NAMALWA (cell line): ENCODE measurements at regions not wholly inside any gene's neighbourhood (a gene's known extent, or its start where the extent isn't known, plus 50 kb on each side); places are given as distances from the start of the nearest gene placed in this dataset.

Experiments used
- DNase-seq: peaks from one replicate; pipeline ENCODE4 v3.0.0-alpha.2; 2015; ENCODE audit warnings: low spot score

DNA sequence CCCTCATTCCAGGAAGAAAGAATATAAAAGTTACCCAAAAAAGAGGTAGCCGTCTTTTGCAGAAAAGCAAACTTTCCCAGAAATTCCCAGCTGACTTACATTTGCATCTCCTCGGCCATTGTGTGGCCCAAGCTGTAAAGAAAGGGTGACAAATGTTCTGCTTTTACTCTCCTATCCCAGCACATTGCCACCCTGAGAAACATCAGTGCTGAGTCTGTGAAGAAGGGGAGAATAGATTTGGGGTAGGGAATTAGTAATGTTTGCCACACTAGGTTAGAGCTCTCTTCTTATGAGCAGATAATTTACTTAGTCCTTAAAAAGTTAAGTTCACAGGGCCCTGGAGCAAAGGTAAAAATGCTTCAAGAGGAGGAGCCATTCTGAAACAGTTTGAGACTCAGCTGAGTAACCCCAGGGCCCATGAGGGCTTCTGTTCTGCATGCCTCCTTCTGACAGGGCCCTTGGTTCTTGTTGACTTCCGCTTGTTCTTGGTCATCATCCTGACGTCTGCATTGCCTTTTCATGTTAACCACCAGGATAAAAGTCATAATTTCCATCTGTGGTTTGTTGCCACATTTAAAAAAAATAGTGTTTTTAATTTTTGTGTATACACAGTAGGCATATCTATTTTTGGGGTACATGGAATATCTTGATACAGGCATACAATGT, 550.7 kb downstream of the RNF144A start:
- no peak for DNase-seq

DNA sequence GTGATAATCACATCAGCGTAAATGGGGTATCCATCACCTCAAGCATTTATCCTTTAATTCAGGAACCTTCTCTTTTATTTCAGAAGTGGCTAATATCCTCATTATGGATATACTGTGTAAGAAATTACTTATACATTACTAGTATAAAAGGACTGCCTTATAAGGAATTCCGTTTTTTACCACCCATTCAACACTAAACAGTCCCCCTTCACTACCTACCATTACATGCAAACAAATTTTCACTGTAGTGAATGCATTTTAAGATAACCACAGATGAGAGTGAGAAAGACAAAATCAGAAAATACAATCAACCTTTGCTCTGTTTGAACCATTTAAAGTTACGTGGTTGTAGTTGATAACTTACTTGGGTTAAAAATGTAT, 551.2 kb downstream of the RNF144A start:
- DNase-seq = no peak

DNA sequence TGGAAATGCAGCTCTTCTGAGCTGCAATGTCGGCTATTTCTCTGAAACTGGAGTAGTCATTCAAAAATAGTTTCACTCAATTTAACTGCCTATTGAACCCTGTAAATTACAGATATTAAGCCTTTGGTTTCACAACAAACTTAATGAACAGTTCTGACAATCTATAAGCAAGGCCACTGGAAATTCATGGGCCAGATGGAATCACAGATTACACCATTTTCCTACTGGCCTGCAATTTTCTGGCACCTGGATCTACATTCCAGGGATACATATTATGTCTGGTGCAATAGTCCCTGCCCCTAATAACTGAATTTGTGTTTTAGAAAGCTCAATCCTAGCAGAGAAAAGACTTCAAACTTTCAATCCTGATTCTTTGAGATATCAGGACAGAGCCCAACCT, 551.7 kb downstream of the RNF144A start:
- no peak for DNase-seq

DNA sequence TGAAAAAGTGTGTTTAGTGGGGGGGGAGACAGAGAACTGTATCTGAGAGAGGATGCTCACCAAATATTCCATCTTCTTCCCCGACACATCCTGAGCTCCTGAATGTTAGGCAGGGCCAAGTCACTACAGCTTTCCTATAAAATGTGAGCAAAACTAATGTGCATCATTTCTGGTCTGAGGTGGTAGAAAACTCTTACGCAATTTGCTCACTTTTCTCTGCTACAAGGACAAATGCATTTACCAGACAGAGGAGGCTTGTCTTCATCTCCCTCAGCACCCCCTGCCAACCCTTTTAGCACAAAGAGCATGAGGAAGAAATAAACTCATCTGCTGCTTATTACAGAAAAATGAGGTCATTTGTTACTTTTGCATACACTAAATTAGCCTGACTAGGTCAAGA, 554.0 kb downstream of the RNF144A start:
- no peak for DNase-seq

- no peak for DNase-seq
Measured at GRCh38 chr2:7472465-7472864, 555.3 kb downstream of the RNF144A start.

GRCh38 chr2:7473135-7473771, 556.0 kb downstream of the RNF144A start:
- no peak for DNase-seq

GRCh38 chr2:7476371-7476770, 559.2 kb downstream of the RNF144A start:
- DNase-seq = no peak

DNA sequence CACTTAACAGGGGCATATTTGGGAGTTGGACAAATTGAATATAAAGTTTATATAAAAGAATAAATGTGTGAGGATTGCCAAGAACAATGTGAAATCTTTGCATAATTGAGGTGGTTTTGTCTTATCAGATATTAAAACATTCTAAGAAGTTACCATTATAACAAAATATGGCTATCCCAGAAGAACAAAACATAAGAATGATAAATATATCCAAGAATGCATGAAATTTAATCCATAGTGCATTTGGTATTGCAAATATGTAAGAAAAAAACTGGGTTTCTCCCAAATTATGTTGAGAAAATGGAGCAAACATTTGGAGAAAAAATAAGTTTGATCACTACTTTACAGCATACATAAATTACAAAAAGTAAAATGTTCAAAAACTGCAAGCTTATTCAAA, 562.4 kb downstream of the RNF144A start:
- DNase-seq = no peak

DNA sequence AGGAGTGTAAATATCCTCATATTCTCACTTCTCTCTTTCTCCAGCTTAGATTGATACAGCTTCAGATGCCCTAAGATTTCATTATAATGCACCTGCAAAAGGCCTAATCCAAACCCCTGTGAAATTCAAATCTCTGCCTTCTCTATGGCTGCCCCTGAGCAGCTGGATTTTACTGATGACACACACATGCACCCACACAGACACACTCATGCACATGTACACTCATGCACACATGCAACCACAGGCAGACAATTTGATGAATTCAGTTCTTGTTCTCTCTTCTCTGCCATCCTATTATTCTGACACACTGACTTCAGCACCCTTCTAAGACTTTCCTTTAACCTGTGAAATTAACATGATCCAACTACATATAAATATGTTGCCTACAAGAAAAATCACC, 563.2 kb downstream of the RNF144A start:
- DNase-seq = no peak

- no peak for DNase-seq
Measured at GRCh38 chr2:7490672-7491071, 573.5 kb downstream of the RNF144A start.

DNA sequence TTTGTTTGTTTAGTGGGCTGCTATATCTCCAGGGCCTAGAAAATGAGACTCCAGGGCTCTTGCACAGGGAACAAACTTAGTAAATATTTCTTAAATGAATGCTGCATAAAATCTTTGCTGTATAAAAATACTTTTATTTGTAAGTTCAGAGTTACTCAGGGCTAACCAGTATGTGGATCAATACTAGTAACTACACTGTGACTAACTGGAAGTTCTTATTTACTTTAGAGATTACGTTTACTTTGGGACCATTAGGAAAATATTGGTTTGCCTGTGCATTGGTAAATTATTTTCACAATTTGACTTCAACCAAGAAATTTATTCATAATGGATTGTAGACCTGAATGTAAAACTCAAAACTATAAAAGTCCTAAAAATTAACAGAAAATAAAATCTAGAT, 575.5 kb downstream of the RNF144A start:
- DNase-seq = no peak

GRCh38 chr2:7497178-7497577, 580.0 kb downstream of the RNF144A start:
- no peak for DNase-seq

DNA sequence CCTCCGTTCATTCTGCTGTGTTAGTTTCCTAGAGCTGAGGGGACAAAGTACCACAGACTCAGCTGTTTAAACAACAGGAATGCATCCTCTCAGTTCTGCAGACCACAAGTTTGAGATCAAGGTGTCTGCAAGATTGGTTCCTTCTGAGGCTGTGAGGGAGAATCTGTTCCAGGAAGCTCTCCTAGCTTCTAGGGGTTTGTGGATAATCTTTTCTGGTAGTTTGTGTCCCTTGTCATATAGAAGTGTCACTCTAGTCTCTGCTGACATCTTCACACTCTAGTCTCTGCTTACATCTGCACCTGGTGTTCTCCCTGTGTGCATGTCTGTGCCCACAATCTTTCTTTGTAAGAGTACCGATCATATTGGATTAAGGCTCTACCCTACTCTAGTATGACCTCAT, 581.8 kb downstream of the RNF144A start:
- no peak for DNase-seq

DNA sequence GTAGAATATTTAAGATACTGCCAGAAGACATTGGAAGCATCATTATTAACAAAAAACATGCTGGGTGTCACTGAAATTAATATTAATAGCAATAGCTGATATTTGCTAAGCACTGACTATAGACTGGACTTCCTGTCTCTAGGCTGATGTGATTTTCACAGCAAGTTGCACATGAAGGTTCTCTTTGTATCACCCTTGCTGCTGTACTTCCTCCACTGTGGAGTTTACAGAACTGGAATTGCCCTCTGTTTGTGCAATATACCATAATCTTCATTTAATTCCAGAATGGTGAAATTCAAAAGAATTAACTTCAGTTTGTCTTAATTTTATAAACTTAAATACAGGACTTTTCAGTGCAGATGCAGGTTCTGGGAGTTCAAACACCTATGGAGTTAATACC, 585.1 kb downstream of the RNF144A start:
- DNase-seq = no peak

- no peak for DNase-seq
Measured at GRCh38 chr2:7508296-7508943, 591.2 kb downstream of the RNF144A start.

DNA sequence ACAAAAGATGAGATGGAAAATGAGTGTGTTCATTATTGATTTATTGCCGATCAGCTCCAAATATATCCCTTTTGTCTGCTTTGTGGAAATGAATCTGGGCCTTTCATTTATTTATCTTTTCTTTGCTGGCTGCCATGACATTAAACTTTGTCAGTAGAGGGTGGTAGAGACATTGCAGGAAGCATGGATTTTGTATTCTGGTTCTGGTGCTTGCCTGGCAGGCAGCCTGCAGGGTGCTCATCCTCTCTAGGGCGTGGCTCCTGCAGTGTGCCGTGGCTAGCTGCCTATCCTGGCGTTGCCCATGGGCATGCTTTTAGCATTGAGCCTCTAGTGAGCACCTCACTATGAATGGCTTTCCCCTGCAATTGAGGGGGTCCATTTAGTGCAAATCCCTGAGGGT, 593.1 kb downstream of the RNF144A start:
- DNase-seq = peak; percentile 7

GRCh38 chr2:7513834-7514233, 596.6 kb downstream of the RNF144A start:
- no peak for DNase-seq

DNA sequence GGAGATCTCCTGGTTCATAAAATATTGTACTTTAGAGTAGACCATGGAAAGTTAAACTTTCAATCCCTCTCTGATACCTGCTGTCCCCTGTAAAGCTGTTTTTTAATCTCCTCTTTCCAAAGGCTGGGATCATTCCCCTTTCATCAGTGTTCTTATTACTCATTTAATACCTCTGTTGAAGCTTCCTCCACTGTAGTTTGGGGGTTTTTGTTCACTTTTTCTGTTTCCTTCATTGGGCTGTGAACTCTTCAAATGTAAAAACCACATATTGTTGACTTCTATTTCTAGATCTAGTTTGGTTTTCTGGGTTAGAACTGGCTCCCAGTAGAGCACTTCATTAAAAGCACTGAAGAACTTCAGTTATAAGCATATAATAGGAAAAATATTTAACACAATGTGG, 598.1 kb downstream of the RNF144A start:
- no peak for DNase-seq

GRCh38 chr2:7516484-7517063, 599.4 kb downstream of the RNF144A start:
- no peak for DNase-seq

DNA sequence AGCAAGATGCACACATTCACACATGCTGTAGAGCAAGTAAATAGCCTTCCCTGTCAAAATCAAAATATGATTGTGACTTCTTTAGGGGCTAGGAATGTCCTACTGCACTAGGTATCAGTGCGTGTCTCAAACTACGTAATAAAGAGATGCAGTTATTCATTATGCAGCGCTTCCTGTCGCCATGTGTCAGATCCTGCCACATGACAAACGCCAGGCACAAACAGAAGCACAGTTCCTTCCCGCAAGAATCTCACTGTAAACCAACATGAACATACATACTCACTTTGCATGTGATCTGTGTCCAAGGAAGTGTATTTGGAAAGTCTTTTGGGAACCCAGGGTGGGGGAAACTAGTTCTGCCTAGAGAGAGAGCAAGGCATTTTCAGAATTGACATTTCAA, 599.9 kb downstream of the RNF144A start:
- DNase-seq = no peak

GRCh38 chr2:7517851-7518250, 600.6 kb downstream of the RNF144A start:
- DNase-seq = no peak

- DNase-seq = no peak
Measured at GRCh38 chr2:7523481-7524120, 606.4 kb downstream of the RNF144A start.

- DNase-seq = no peak
Measured at GRCh38 chr2:7524195-7524594, 607.0 kb downstream of the RNF144A start.
